Activated B cell treated with CpG ODN at 0.5 μM for 24 hours (primary cell): ENCODE measurements at regions not wholly inside any gene's neighbourhood (a gene's known extent, or its start where the extent isn't known, plus 50 kb on each side); places are given as distances from the start of the nearest gene placed in this dataset.

Experiments used
- ATAC-seq: fragments of 200-7000 bp; cut with Tn5 transposase; one replicate; pipeline ENCODE4 v1.10.0; 2021; ENCODE audit warnings: low read depth, mild to moderate bottlenecking, moderate library complexity
- CTCF ChIA-PET: fragments of 350-600 bp; sonication (Branson Sonifier 250); formaldehyde crosslinking; loops from one replicate; lab custom pipeline; 2021; ENCODE audit warnings: antibody characterized with exemption; lab: Charles Lee
- POLR2A ChIA-PET: fragments of 350-600 bp; sonication (Branson Sonifier 250); formaldehyde crosslinking; loops from one replicate; lab custom pipeline; 2021; ENCODE audit warnings: antibody characterized with exemption; lab: Charles Lee
- DNase-seq: peaks from one replicate; pipeline ENCODE4 v3.0.0; 2022
- H3K27ac Mint-ChIP-seq: one replicate; pipeline ENCODE4 v1.8.0; 2020; ENCODE audit warnings: mixed read lengths
- H3K27me3 Mint-ChIP-seq: one replicate; pipeline ENCODE4 v1.8.0; 2021; ENCODE audit warnings: mixed read lengths
- H3K36me3 Mint-ChIP-seq: one replicate; pipeline ENCODE4 v1.8.0; 2021; ENCODE audit warnings: low read depth, mixed read lengths
- H3K4me1 Mint-ChIP-seq: one replicate; pipeline ENCODE4 v1.8.0; 2021; ENCODE audit warnings: mixed read lengths
- H3K4me3 Mint-ChIP-seq: one replicate; pipeline ENCODE4 v1.8.0; 2020; ENCODE audit warnings: mild to moderate bottlenecking, mixed read lengths
- H3K9me3 Mint-ChIP-seq: one replicate; pipeline ENCODE4 v1.8.0; 2020; ENCODE audit warnings: mixed read lengths
- CTCF ChIP-seq: fragments of 200-600 bp; IDR thresholded peaks from one replicate; pipeline ENCODE4 v1.8.0; 2022; ENCODE audit warnings: antibody characterized with exemption, mild to moderate bottlenecking
- intact Hi-C: fragments of 100-400 bp; cut with micrococcal nuclease; formaldehyde crosslinking; loops from one replicate; pipeline ENCODE4 v1.15.1; 2024

DNA sequence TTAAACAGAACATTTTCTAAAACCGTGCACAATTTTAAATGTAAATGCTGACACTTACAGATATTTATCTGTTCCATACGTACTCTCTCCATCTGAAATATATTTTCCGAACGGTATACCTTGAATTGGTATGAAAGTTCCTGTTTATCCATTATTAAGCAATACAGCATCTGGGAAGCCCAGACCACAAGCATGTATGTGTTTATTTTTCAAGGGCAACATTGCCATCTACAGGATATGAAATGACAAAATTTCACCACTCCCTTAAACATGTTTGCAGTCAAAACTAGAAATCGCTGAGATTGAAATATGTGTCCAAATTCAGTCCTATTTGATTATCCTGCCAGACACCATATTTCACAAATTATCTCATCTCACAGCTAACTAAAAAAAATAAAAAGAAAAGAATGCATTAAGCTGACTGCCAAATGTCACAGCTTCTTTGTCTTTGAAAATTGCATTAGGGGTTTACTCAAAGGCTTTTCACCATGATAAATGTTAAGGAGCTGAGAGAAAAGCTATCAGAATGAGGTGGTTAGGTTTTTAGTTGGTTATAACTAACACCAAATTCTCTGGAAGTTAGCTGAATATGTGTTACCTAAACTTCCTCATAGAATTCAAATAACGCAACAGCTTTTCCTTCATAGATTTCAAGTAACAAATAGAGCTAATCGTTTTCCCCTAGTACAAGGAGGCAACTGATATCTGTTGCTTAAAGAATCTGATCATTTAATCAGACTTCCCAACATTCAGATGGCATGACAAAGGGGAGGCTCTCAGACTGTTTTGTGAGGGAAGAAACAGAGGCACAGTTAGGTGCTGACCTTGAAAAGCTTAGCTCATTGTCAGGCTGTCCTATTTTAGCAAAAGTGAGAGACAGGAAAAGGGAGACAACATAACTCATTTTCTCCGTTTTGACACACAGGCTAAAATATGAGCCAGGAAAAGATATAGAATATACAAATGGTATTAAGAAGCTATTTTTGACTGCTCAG, 533.1 kb downstream of the TBL1XR1 start:
- CTCF ChIA-PET: no interaction called here
- ATAC-seq: no peak
- DNase-seq: no peak
- Mint-ChIP-seq H3K27me3 (no peaks in the 10 kb centered on the region), H3K4me1 (no peaks in the 10 kb centered on the region), H3K36me3 (no peaks in the 10 kb centered on the region), H3K9me3 (peaks cover 3% of the 10 kb centered on the region), H3K27ac (no peak overlapping the region), H3K4me3 (no peak overlapping the region)
- intact Hi-C loops: no loop called here
- POLR2A ChIA-PET: no interaction called here
- TF ChIP-seq CTCF: no peak

DNA sequence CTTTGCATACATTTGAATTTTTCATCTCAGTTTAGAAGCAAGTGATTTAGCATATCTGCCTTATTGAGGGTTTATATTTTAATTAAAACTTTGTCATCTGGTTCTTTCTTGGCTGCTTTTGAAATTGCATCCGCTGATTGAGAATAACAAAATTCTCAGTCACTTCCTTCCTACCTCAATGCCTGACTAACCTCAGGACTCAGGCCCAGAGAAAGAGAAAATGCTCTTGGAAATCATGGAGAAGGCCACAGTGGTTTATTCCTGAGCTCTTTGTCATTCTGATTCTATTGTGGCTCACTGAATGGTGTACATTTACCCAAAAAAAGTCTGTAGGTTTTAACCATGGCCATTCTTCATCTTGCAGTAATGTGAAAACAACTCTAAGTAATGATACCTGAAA, 533.9 kb downstream of the TBL1XR1 start:
- Mint-ChIP-seq H3K9me3 (peaks cover 3% of the 10 kb centered on the region), H3K27me3 (no peaks in the 10 kb centered on the region), H3K36me3 (no peaks in the 10 kb centered on the region), H3K4me3 (no peak overlapping the region), H3K4me1 (no peaks in the 10 kb centered on the region), H3K27ac (no peak overlapping the region)
- intact Hi-C loops: no loop called here
- POLR2A ChIA-PET: no interaction called here
- TF ChIP-seq CTCF: no peak
- CTCF ChIA-PET: no interaction called here
- DNase-seq: no peak
- ATAC-seq: no peak

GRCh38 chr3:176661432-176661964, 535.8 kb downstream of the TBL1XR1 start:
- intact Hi-C loops: no loop called here
- ATAC-seq (no peak), DNase-seq (no peak)
- TF ChIP-seq CTCF: no peak
- H3K9me3 Mint-ChIP-seq: no peaks in the 10 kb centered on the region
- no peaks in the 10 kb centered on the region for H3K4me1 Mint-ChIP-seq
- no peak overlapping the region for H3K27ac Mint-ChIP-seq
- CTCF ChIA-PET: no interaction called here
- H3K27me3 Mint-ChIP-seq: no peaks in the 10 kb centered on the region
- H3K36me3 Mint-ChIP-seq: no peaks in the 10 kb centered on the region
- H3K4me3 Mint-ChIP-seq: no peak overlapping the region
- POLR2A ChIA-PET: no interaction called here

- ChIA-PET CTCF (no interaction called here), POLR2A (no interaction called here)
- no peaks in the 10 kb centered on the region for H3K4me1 Mint-ChIP-seq
- DNase-seq (no peak), ATAC-seq (no peak)
- intact Hi-C loops: no loop called here
- H3K36me3 Mint-ChIP-seq: no peaks in the 10 kb centered on the region
- no peak overlapping the region for H3K4me3 Mint-ChIP-seq
- H3K9me3 Mint-ChIP-seq: no peaks in the 10 kb centered on the region
- no peak overlapping the region for H3K27ac Mint-ChIP-seq
- no peaks in the 10 kb centered on the region for H3K27me3 Mint-ChIP-seq
- TF ChIP-seq CTCF: no peak
Measured at GRCh38 chr3:176655404-176656094, 541.7 kb downstream of the TBL1XR1 start.

- no peaks in the 10 kb centered on the region for H3K27me3 Mint-ChIP-seq
- intact Hi-C loops: no loop called here
Measured at GRCh38 chr3:176651622-176652021, 545.7 kb downstream of the TBL1XR1 start.

More at GRCh38 chr3:176651622-176652021, 545.7 kb downstream of the TBL1XR1 start:
- no peaks in the 10 kb centered on the region for H3K4me1 Mint-ChIP-seq
- ATAC-seq: no peak
- TF ChIP-seq CTCF: no peak
- DNase-seq: no peak
- ChIA-PET POLR2A (no interaction called here), CTCF (no interaction called here)
- no peaks in the 10 kb centered on the region for H3K9me3 Mint-ChIP-seq
- no peak overlapping the region for H3K27ac Mint-ChIP-seq
- no peak overlapping the region for H3K4me3 Mint-ChIP-seq
- no peaks in the 10 kb centered on the region for H3K36me3 Mint-ChIP-seq
